AG08396 (cell line): ENCODE measurements at regions not wholly inside any gene's neighbourhood (a gene's known extent, or its start where the extent isn't known, plus 50 kb on each side); places are given as distances from the start of the nearest gene placed in this dataset.
"Not testable (repeated sequence)": the region's sequence is repeated elsewhere in the genome, so short reads cannot be mapped to it uniquely, and the experiment has no call there.

Source experiments
- DNase-seq: peaks from one replicate; pipeline ENCODE4 v3.0.0; 2012; ENCODE audit warnings: low spot score, mixed read lengths

DNA sequence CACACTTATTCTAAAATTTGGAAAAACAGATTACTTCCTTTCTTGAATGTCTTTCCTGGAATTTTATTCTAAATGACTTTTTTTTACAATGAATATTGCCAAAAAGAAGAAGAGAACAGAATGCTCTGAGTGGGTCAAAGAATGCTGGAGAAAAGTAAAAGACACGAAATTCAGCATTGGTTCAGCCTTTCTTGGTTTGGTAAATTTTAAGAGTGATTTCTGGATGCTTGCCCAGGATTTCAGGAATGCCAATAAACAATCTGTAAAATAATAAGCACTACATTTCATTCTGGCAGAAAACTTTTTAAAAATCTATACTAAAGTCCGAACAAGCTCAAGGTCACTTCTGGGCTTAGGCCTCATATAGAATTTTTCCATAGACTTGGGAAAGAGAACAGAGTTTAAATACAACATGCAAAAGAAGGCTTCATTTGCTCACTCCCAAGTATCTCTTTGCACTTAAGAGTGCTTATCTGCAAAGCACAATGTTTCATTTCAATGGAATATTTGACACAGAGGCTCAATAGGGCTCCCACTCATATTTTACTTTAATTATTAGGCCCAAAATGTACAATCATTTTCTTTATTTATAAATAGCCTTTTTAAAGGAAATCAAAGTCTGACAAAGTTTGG, 359.5 kb upstream of the ANKRD30A start:
- DNase-seq = peak; percentile 14

DNA sequence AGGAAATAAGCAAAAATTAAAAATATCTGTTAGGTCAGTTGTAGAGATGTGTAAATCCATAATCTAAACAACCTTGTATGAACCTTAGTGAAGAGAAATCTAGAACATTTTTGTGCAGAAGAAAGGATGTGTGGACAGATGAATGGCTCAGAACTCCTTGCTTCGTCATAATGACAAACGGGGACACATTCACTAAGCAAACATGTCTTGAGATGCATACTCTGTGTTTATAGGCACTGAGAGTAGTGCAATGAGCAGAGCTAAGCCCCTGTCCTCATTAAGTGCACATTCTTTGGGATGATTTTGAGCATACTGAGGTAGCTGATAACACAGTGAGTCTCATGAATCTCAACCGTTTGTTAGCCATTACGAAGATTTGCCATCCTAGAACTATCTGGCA, 360.6 kb upstream of the ANKRD30A start:
- DNase-seq = no peak

DNA sequence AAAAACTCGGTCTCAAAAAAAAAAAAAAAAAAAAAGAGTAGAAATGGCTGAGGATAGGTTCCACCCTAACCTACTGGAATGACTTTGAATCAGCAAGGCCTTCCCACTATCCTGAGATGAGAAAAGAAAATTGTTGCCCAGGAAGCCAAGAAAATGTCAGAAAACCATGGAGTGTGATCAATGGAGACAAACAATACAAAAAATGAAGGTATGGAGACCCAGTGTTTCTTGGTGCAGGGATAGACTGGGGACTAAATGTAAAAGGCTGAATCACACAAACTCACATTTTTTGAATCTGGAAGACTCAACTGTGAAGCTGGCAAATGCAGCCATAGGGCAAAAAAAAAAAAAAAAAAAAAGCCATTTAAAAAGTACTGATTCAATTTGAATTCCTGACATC, 364.3 kb upstream of the ANKRD30A start:
- DNase-seq = no peak

DNA sequence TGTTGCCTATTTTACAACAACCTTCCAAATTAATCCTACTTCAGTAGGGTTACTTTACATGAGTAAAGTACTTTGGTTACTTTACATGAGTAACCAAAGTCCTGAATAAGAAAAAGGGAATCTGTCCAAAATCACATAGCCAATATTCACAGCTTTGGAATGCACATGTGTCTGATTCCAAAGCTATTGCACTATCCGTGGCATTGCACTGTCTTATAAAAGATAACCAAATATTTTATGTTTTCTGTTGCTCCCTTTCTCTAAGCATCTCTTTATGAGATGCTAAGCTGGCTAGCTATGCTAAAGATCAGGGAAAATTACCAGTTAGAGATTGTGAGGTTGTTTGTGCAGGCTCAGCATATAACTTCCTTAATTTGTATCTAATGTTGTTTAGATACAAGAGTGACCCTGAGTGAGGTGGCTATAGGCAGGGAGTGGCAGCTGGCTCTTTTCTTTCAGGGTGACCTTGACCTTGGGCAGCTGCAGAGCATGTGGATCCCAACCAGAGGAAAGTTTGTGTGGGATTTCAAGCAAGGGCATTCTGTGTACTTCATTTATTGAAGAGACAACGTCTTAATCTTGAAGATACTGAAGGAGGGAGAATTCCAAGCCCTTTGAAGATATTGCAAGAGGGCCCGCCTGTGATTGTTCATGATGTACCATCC, 366.1 kb upstream of the ANKRD30A start:
- DNase-seq = peak; percentile 84

DNA sequence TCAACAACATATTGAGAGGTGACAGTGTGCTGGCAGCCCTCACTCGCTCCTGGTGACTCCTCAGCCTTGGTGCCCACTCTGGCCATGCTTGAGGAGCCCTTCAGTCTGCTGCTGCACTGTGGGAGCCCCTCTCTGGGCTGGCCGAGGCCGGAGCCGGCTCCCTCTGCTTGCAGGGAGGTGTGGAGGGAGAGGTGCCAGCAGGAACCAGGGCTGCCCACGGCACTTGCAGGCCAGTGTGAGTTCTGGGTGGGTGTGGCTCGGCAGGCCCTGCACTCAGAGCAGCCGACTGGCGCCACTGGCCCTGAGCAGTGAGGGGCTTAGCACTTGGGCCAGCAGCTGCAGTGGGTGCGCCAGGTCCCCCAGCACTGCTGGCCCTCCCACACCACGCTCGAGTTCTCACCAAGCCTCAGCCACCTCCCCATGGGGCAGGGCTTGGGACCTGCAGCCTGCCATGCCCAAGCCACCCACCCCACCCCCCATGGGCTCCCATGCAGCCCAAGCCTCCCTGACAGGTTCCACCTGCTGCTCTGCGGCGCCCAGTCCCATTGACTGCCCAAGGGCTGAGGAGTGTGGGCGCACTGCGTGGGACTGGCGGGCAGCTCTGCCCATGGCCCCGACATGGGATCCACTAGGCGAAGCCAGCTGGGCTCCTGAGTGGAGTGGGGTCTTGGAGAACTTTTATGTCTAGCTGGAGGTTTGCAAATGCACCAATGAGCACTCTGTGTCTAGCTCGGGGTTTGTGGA, 377.1 kb upstream of the ANKRD30A start:
- no peak for DNase-seq

DNA sequence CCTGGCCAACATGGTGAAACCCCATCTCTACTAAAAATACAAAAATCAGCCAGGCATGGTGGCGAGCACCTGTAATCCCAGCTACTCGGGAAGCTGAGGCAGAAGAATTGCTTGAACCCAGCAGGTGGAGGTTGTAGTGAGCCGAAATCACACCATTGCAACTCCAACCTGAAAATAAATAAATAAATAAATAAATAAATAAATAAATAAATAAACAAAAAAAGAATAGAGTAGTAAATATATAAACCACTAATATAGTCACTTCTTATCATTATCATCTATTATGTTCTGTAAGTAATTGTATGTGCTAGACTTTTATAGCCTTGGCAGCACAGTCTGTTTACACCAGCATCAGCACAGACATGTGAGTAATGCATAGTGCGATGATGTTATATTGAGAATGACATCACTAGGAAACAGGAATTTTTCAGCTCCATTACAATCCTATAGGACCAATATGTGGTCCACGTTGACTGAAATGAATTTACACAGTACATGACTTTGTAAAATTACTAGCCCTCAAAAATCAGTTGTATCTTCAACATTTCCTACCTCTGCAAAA, 385.4 kb upstream of the ANKRD30A start:
- DNase-seq = no peak

DNA sequence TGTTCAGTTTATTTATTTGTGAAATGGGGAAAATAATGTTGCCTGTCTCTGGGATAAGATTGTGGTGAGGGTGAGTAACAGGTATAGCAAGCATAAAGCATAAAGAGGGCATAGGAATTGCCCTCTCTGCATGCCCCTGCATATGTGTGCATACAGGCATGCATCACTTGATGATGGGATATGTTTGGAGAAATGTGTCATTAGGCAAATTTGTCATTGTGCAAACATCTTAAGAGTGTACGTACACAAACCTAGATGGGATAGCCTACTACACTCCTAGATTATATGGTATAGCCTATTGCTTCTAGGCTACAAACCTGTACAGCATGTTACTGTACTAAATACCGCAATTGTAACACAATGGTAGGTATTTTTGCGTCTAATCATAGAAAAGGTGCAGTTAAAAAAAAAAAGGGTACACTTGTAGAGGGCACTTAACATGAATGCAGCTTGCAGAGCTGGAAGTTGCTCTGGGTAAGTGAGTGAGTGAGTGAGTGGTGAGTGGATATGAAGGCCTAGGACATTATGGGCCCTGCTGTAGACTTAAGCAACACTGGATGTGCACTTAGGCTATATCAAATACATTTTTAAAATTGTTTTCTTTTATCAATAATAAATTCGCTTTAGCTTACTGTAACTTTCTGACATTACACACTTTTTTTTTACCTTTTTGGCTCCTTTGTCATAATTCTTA, 386.5 kb upstream of the ANKRD30A start:
- no peak for DNase-seq

DNA sequence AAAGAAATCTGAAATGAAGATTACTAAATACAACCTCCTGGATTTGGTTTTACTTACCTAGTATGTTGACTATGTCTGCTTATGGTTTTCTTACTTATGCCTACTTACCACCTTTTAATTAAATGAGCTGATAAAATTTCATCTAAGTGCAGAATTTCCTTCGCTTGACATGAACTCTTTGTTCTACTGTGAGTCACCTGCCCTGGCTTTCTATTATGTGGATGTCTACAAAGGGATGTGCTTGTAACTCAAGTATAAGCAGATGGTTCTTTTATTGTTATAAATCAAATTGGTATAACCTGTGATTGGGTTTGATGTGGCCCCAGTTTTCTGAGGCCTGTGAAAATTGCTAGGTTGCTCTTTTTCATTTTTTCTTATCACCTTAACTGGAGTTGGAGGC, 389.1 kb upstream of the ANKRD30A start:
- no peak for DNase-seq

DNA sequence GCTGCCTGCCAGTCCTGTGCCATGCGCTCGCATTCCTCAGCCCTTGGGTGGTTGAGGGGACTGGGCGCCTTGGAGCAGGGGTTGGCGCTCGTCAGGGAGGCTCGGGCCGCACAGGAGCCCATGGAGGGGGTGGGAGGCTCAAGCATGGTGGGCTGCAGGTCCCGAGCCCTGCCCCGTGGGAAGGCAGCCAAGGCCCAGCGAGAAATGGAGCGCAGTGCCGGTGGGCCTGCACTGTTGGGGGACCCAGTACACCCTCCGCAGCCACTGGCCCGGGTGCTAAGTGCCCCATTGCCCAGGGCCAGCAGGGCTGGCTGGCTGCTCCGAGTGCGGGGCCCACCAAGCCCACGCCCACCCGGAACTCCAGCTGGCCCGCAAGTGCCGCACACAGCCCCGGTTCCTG, 390.8 kb upstream of the ANKRD30A start:
- not testable (repeated sequence) for DNase-seq

DNA sequence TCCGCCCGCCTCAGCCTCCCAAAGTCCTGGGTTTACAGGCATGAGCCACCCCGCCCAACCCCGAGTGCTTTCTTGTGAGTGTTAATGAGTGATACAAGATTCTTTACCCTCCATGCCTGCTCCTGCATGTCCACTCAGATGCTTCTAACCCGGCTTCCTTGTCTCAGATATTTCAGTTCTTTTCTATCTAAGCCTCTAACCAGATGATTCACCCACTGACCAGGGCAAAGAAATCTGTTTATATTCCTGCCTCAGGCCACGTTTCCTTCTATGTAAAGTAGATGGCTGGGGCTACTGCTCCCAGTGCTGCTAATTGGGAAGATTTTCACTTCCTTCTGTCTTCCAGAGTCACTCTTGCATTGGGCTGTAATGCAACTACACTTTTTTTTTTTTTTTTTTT, 395.1 kb upstream of the ANKRD30A start:
- peak; percentile 29 for DNase-seq

DNA sequence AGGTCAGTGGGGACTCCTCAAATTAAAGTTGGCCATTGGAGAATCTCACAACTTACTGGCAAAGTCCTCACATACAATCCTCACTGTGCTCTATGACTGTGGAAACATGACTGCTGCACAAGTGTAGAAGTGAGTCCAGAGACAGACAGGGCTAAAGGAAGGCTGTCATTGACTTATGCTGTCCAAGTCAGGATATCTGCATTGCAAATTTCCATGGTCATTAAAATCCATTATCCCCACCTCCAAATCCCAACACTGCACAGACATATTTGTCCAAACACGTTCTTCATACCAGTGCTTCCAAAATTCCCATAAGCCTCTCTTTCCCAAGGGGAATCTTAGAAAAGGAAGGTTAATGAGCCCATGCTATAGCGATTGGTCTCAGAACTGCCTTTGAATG, 396.8 kb upstream of the ANKRD30A start:
- DNase-seq = no peak

DNA sequence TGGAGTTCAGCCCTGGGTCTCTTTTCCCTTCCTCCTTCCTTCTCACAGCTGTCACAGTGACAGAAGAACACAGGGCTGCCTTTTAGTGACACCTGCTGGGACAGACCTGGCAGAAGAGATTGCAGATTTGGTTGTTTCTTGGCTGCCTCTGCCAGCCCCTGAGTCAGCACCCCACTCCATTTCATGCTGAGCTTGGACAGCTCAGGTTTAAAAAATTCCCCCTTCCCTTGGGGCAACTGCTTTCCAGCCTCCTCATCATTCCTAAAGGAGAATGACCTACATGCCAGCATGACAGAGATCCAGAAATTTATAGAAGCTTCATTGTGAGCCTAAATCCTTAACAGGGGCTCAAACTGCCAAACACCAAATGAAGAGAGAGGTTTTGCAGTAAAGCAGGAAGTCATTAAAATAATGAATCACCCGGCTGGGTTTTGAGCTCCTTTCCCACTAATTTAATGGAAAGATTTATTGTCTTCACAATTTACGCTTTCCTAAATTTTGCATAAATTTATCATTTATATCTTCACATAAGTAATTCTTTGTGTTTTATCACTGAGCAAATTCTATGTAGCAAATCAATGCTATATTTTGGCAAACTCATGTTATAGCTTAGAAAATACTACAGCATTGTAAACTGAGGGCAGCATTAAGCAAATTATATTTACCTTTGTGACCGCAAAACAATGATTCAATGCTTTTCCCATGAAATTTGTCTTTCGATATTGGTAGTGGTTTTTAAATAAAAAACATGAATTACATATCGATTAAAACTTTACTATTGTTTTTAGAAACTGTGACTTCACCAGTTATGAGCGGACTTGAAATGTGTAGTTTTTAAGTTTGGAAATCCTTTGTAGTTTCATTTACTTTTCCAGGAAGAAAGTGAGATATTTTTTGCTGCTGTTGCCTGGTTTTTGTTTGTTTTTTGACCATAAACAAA, 399.5 kb upstream of the ANKRD30A start:
- peak; percentile 64 for DNase-seq

DNA sequence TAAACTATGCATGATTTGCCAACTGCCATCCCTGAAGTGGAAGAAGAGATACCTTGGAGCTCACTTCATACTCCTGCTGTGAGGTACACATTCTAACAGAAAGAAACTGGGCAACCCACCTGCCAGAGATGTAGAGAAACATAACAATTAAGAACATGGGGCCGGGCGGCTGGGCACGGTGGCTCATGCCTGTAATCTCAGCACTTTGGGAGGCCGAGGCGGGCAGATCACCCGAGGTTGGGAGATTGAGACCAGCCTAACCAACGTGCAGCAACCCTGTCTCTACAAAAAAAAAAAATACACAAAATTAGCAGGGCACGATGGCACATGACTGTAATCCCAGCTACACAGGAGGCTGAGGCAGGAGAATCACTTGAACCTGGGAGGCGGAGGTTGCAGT, 402.6 kb upstream of the ANKRD30A start:
- DNase-seq = no peak

DNA sequence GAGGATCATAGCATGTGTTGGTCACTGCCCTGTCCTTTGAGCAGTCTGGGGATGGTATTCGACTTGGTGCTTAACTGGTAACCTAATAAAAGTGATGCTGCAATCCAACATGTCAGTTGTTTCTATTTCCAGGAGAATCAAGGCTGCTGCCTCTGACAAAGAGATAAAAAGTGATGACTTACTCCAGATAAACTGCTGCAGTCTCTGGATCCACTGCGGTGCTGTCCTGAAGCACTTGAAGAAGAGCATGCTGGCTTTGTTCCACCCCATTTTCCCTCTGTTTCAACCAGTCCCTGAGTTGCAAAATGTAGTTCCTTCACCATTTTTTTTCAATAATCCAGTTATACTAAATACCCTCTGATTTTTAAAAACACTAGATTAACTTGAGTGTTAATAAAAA, 403.5 kb upstream of the ANKRD30A start:
- DNase-seq = no peak

DNA sequence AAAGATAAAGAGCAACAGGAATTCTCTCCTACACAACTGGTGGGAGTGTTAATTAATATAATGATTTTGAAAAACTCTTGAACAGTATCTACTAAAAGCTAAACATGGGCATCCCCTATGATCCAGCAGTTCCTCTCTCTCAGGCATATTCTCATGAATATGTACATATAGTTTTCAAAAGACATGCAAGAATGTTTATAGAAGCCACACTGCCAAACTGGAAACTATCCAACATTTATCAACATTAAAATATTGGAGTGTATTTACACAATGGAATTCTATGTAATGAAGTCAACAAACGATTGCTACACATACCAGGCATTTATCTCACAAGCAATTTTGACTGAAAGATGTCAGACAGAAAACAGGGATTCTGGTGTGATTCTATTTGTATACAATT, 404.5 kb upstream of the ANKRD30A start:
- no peak for DNase-seq

DNA sequence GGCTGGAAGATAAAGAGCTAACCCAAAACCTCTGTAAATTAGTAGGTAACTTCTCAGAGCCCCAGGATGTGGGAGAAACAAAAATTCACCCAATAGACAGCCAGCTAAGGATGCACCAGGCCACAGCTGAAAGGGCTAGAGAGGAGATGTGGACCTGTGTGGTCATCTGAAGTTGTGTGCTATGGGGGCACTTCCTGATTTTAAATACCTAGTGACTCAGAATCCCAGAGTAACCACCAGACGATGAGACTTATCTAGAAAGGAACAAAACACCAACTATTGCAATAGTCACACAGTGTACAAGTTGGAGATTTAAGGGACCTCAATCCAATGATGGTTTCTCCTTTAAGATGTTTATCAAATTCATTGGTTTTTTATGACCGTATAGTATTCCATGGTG, 408.3 kb upstream of the ANKRD30A start:
- no peak for DNase-seq

DNA sequence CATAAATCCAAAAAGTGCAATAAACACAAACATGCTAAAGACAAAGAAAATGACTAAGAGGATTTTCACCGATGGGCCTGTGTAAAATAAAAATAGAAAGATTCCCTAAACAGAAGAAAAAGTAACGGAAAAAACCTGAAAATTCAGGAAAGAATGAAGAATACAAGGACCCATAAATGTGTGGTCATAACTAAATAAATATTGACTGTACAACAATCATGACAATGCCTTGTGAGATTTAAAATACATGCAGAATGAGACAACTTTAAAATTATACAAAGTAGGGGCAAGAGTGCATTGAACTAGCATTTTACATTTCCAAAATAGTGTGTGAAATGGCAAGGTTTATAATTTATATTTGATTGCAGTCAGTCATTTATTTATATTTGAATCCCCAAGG, 409.1 kb upstream of the ANKRD30A start:
- DNase-seq = no peak

DNA sequence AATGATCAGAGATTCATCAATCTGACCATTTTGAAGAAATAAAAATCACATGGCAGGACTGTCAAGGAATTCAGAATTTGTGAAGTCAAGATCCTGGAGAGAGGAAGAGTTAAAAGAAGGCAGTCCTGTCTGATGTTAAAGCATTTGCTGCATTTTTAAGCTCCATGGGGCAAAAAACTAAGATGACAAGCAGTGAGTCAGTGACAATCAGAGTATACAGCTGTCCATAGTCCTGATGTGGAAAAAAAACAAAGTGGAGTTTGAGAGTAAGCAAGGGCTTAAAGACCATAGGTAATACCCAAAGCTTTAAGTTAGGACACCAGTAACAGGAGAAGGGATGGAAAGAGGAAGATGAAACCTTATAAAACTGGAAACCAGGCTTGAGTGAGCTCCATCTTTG, 412.7 kb upstream of the ANKRD30A start:
- DNase-seq = no peak

DNA sequence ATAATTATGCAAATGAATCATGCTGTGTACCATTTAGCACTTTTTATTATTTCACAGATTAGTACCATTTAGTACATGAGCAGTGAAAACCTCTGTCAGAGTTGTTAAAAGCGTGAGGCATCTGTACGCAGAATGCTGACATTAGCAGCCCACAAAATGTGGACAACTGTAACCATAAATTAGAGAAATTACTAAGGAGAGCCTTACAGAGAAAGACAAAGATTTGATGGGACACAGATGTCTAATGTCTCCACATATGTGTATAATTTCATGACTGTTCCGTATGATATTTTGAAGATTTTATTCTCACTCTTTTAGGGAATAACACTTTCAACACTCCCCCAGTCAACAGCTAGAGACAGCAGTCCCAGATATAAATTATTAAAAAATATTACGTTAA, 414.0 kb upstream of the ANKRD30A start:
- no peak for DNase-seq

DNA sequence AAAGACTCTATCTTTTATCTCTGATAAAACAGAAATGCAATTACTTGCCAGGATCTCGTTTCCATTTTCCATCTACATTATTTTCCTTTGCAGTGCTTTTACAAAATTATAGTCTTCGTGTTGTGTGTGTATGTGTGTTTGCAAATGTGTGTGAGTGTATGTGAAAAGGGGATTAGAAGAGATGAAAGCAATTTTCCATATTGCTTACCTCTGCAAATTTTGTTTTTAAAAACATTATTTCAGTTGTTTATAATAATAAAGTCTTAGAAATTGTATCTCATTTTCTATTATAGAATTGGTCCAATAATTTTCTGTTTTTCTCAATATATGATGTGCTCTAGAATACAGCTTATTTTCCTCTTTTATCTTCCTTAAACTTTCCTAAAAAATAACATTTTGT, 421.3 kb upstream of the ANKRD30A start:
- no peak for DNase-seq

DNA sequence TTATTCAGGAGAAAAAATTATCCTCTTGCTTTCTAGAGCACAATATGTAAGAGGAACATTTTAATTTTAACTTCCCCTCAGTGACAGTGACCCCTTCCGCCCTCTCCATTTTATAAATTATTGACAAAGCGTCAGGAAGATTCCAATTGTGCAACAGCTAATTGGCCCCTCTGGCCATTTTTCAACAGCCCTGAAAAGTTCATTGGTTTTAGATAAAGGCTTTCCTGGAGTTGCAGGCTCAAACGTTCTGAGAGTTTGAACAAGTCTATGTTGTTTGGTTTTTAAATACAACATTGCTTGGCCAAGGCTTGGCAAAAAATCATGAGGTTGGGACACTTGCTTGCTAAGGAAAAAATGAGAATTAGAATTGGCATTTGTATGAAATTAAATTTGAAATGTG, 422.2 kb upstream of the ANKRD30A start:
- DNase-seq = no peak
